OCI-LY7 (cell line): ENCODE measurements at regions not wholly inside any gene's neighbourhood (a gene's known extent, or its start where the extent isn't known, plus 50 kb on each side); places are given as distances from the start of the nearest gene placed in this dataset.

Source experiments
- BruUV-seq: library from RNA; stranded (reverse); fragments of 400-500 nt; replicated peaks from 2 replicates; lab custom pipeline; 2021; lab: Mats Ljungman, UMichigan
- CTCF ChIA-PET: fragments of 300-600 bp; sonication (Branson Sonifier 250); formaldehyde crosslinking; loops from one replicate; lab custom pipeline; 2022; ENCODE audit warnings: antibody characterized with exemption; ENCODE audit not compliant: unreplicated experiment; lab: Charles Lee
- POLR2A ChIA-PET: fragments of 300-600 bp; sonication (Branson Sonifier 250); formaldehyde crosslinking; loops from one replicate; lab custom pipeline; 2022; ENCODE audit warnings: antibody characterized with exemption; lab: Charles Lee
- DNase-seq: peaks from one replicate; pipeline ENCODE4 v3.0.0-alpha.2; 2015; ENCODE audit warnings: low spot score
- H2AFZ ChIP-seq: fragments of 200-600 bp; sonication (generic), shearing (Covaris generic); 2 replicates; pipeline ENCODE4 v1.6.1; 2014; ENCODE audit warnings: mild to moderate bottlenecking, antibody characterized with exemption, low read length, moderate library complexity
- H3K27ac ChIP-seq: fragments of 200-600 bp; sonication (generic); 2 replicates; pipeline ENCODE4 v1.5.1; 2014; ENCODE audit warnings: mixed run types, low read depth, mild to moderate bottlenecking, moderate library complexity, low read length, inconsistent platforms; ENCODE audit not compliant: poor library complexity, severe bottlenecking
- H3K36me3 ChIP-seq: fragments of 200-600 bp; sonication (generic); 2 replicates; pipeline ENCODE4 v1.6.1; 2014; ENCODE audit warnings: mild to moderate bottlenecking, antibody characterized with exemption, low read length, moderate library complexity, mixed read lengths; ENCODE audit not compliant: insufficient read depth
- H3K4me1 ChIP-seq: fragments of 200-600 bp; sonication (generic); 2 replicates; pipeline ENCODE4 v1.5.1; 2014; ENCODE audit warnings: mild to moderate bottlenecking, low read length; ENCODE audit not compliant: insufficient read depth, poor library complexity, severe bottlenecking
- H3K4me2 ChIP-seq: fragments of 200-600 bp; sonication (generic); 2 replicates; pipeline ENCODE4 v1.6.1; 2014; ENCODE audit warnings: mild to moderate bottlenecking, low read length
- H3K4me3 ChIP-seq: fragments of 200-600 bp; sonication (generic); 2 replicates; pipeline ENCODE4 v1.5.1; 2014; ENCODE audit warnings: mild to moderate bottlenecking, low read depth, low read length; ENCODE audit not compliant: poor library complexity, severe bottlenecking
- H3K79me2 ChIP-seq: fragments of 200-600 bp; sonication (generic); 2 replicates; pipeline ENCODE4 v1.6.1; 2016; ENCODE audit warnings: low read depth, mild to moderate bottlenecking, low read length, moderate library complexity, mixed read lengths; ENCODE audit not compliant: insufficient read depth
- H3K9me2 ChIP-seq: fragments of 200-600 bp; sonication (generic); 2 replicates; pipeline ENCODE4 v1.6.1; 2016; ENCODE audit warnings: mild to moderate bottlenecking, low read length, mixed read lengths; ENCODE audit not compliant: insufficient read depth
- H3K9me3 ChIP-seq: fragments of 200-600 bp; sonication (generic); 2 replicates; pipeline ENCODE4 v1.6.1; 2014; ENCODE audit warnings: mild to moderate bottlenecking, mixed run types, low read length, mixed read lengths
- H4K20me1 ChIP-seq: fragments of 200-600 bp; sonication (generic); 2 replicates; pipeline ENCODE4 v1.6.1; 2014; ENCODE audit warnings: mild to moderate bottlenecking, antibody characterized with exemption, low read length, moderate library complexity, mixed read lengths; ENCODE audit not compliant: insufficient read depth
- EZH2phosphoT487 ChIP-seq: fragments of 200-600 bp; sonication (generic); IDR thresholded peaks from 2 replicates; pipeline ENCODE4 v1.6.1; 2018; ENCODE audit warnings: low read depth, borderline replicate concordance, mild to moderate bottlenecking, mixed run types, antibody characterized with exemption, low read length, moderate library complexity, mixed read lengths
- intact Hi-C: fragments of 100-400 bp; cut with micrococcal nuclease; formaldehyde crosslinking; loops from one replicate; pipeline ENCODE4 v1.10.0; 2022; ENCODE audit not compliant: unreplicated experiment
- TF ChIP-seq, protein P1 (sequence below): fragments of 200-600 bp; sonication (generic); conservative IDR thresholded peaks from 2 replicates; pipeline ENCODE4 v1.5.1; 2014; ENCODE audit warnings: mild to moderate bottlenecking, antibody characterized with exemption, low read length, moderate library complexity, mixed read lengths

DNA sequence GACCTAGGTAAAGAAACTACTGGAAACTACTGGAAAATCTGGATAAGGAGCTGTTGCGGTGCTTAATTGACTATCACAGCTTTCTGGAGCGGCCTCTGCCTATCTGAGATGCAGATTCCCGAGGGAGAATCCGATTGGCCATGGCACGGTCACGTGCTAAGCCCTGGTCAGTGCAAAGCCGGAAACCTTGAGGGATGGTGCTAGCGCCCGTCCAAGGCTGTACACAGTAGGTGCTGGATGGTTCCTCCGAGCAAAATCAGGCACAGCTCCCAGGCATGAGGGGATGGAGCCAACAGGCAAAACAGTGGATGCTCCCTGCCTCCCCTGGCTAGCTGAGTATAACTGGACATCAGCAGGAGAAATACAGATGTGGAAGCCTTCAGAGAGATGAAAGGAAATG lies 238.7 kb upstream of the HES1 start:
- Histone ChIP-seq H3K4me3 (no peak overlapping the region), H3K27ac (no peak overlapping the region), H2AFZ (no peak overlapping the region), H3K9me2 (no peaks in the 10 kb centered on the region), H3K36me3 (no peaks in the 10 kb centered on the region), H3K4me1 (no peaks in the 10 kb centered on the region), H3K79me2 (no peaks in the 10 kb centered on the region), H4K20me1 (no peaks in the 10 kb centered on the region), H3K9me3 (no peaks in the 10 kb centered on the region), H3K4me2 (no peak overlapping the region)
- ChIA-PET POLR2A (interaction anchor here (0.6 to 1.8 kb wide), 4 partner anchors 12 to 213 kb away, joined by 3 to 5 read pairs (median 4); no protein-coding TSS in a partner anchor), CTCF (interaction anchor here (0.8 kb wide), 1 partner anchor 234 kb away, joined by 3 read pairs; no protein-coding TSS in a partner anchor)
- DNase-seq = no peak
- intact Hi-C loops = loop anchor here (5.0 kb wide), 1 partner anchor 95 kb away; no protein-coding TSS in a partner anchor
- no peak for TF ChIP-seq EZH2phosphoT487
- TF ChIP-seq, protein P1, sequence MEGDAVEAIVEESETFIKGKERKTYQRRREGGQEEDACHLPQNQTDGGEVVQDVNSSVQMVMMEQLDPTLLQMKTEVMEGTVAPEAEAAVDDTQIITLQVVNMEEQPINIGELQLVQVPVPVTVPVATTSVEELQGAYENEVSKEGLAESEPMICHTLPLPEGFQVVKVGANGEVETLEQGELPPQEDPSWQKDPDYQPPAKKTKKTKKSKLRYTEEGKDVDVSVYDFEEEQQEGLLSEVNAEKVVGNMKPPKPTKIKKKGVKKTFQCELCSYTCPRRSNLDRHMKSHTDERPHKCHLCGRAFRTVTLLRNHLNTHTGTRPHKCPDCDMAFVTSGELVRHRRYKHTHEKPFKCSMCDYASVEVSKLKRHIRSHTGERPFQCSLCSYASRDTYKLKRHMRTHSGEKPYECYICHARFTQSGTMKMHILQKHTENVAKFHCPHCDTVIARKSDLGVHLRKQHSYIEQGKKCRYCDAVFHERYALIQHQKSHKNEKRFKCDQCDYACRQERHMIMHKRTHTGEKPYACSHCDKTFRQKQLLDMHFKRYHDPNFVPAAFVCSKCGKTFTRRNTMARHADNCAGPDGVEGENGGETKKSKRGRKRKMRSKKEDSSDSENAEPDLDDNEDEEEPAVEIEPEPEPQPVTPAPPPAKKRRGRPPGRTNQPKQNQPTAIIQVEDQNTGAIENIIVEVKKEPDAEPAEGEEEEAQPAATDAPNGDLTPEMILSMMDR = no peak
- BruUV-seq = no TSS peak

DNA sequence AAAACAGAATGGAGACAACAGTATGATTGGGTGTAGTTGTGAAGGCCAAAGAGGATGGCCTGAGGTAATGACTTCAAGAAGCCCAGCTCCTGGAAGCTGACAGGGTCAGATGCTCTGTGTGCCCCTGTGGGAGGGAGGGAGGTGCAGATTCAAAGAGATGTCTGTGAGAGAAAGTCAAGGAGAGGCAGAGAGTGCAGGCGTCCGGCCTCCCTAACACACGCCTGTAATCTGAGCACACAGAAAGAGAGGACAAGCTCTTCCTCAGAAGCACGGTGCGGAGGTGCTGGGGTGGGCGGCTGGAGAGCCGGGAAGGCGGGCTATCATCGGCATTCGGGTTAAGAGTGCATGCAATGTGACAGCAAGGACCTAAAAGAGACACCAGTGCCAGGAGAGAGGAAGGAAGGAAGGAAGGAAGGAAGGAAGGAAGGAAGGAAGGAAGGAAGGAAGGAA lies 238.2 kb upstream of the HES1 start:
- Histone ChIP-seq H3K4me1 (no peaks in the 10 kb centered on the region), H3K4me2 (no peak overlapping the region), H4K20me1 (no peaks in the 10 kb centered on the region), H3K79me2 (no peaks in the 10 kb centered on the region), H2AFZ (no peak overlapping the region), H3K4me3 (no peak overlapping the region), H3K27ac (no peak overlapping the region), H3K9me3 (no peaks in the 10 kb centered on the region), H3K36me3 (no peaks in the 10 kb centered on the region), H3K9me2 (no peaks in the 10 kb centered on the region)
- intact Hi-C loops = loop anchor here (5.0 kb wide), 1 partner anchor 95 kb away; no protein-coding TSS in a partner anchor
- BruUV-seq = no TSS peak
- CTCF ChIA-PET = interaction anchor here (0.8 kb wide), 1 partner anchor 233 kb away, joined by 3 read pairs; no protein-coding TSS in a partner anchor
- POLR2A ChIA-PET = interaction anchor here (0.6 to 1.8 kb wide), 4 partner anchors 13 to 214 kb away, joined by 3 to 5 read pairs (median 4); no protein-coding TSS in a partner anchor
- no peak for TF ChIP-seq EZH2phosphoT487
- TF ChIP-seq, protein P1 = no peak
- no peak for DNase-seq

DNA sequence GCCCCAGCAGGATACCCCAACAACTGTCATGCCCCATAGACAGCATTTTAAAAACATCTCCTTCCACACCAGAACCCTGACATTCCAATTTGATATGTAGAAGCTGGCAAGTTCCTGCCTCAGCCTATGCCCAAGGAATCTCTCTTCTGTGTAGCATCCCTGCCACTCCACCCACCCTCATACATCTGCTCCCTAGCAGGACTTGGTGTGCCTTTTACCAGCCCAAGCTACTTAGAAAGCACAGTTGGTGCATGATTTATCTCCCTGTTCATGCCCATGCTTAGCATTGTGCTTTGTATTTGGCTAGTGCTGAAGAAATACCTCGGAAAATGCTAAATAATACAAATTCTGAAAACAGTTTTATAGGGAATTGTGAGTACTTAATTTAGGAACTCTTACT lies 236.9 kb upstream of the HES1 start:
- no peaks in the 10 kb centered on the region for H3K36me3 ChIP-seq
- H4K20me1 ChIP-seq = no peaks in the 10 kb centered on the region
- no peak overlapping the region for H2AFZ ChIP-seq
- no peak overlapping the region for H3K4me2 ChIP-seq
- no peaks in the 10 kb centered on the region for H3K79me2 ChIP-seq
- ChIA-PET POLR2A (no interaction called here), CTCF (no interaction called here)
- no TSS peak for BruUV-seq
- no peaks in the 10 kb centered on the region for H3K9me3 ChIP-seq
- H3K27ac ChIP-seq = no peak overlapping the region
- peaks cover 7% of the 10 kb centered on the region for H3K4me1 ChIP-seq
- intact Hi-C loops = loop anchor here (5.0 kb wide), 1 partner anchor 97 kb away; no protein-coding TSS in a partner anchor
- H3K9me2 ChIP-seq = no peaks in the 10 kb centered on the region
- no peak for DNase-seq
- TF ChIP-seq EZH2phosphoT487 = no peak
- TF ChIP-seq, protein P1 = no peak
- H3K4me3 ChIP-seq = no peak overlapping the region
